ENCODE measurements at regions not wholly inside any gene's neighbourhood (a gene's known extent, or its start where the extent isn't known, plus 50 kb on each side); places are given as distances from the start of the nearest gene placed in this dataset.

DNA sequence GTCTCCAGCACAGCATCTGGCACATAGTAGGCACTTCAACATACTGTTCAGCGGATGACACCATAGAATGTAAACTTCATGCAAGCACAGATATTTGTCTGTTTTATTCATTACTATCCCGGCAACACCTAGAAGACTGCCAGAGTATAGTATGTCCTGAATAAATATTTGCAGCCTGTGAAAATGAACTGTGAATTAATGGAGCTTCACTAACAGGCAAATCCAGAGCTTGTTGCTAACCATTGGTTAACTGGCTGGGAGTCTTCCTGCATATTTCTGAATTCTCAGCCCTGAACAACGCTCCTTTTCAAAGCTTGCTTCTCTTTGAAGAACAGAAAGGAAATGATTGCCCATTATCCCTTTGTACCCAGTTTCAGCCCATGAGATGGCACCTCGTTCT is 243.3 kb upstream of the CRY1 start:
- no peak for DNase-seq (ENCODE audit: low read depth)
- no peak overlapping the region for H3K4me3 ChIP-seq (ENCODE audit: low read depth, low read length)
- TF ChIP-seq, protein P1, sequence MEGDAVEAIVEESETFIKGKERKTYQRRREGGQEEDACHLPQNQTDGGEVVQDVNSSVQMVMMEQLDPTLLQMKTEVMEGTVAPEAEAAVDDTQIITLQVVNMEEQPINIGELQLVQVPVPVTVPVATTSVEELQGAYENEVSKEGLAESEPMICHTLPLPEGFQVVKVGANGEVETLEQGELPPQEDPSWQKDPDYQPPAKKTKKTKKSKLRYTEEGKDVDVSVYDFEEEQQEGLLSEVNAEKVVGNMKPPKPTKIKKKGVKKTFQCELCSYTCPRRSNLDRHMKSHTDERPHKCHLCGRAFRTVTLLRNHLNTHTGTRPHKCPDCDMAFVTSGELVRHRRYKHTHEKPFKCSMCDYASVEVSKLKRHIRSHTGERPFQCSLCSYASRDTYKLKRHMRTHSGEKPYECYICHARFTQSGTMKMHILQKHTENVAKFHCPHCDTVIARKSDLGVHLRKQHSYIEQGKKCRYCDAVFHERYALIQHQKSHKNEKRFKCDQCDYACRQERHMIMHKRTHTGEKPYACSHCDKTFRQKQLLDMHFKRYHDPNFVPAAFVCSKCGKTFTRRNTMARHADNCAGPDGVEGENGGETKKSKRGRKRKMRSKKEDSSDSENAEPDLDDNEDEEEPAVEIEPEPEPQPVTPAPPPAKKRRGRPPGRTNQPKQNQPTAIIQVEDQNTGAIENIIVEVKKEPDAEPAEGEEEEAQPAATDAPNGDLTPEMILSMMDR (IDR thresholded peaks at IDR 0.05; ENCODE audit: insufficient read depth, low read length), result no peak

DNA sequence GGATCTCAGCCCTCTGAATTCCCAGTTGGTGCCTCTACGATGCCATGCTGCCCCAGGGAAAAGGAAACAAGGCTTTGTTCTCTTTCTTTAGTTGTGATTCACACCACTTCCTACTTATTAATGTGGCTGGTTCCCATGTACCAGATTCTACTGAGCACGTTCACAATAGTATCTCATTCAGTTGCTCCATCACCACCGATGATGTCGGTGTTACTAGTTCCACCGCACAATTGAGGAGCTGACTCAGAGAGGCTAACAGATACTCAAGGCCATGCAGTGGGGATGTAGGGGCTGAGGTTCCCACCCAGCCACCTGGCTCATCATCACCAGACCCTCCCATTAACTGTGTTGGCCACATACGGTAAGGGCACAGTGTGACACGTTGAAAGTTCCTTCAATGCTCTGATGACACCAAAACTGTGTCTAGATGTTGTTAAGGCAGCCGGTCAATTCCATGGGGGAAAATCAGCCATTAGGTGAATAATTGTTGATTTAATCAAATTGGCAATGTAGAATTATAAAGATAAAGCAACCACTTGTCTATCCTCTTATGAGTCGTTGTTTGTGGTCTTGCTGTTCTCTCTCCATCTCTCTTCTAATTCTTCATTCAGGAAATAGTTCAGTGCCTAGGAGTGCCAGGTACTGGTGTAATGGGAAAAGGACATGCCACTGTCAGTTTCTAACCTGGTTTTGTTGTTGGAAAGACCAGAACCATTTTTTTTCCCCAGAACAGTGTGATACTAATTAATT is 244.2 kb upstream of the CRY1 start:
- no peak overlapping the region for H3K4me3 ChIP-seq (ENCODE audit: low read depth, low read length)
- TF ChIP-seq, protein P1 (IDR thresholded peaks at IDR 0.05; ENCODE audit: insufficient read depth, low read length), result no peak
- DNase-seq (ENCODE audit: low read depth), result peak; percentile 55

DNA sequence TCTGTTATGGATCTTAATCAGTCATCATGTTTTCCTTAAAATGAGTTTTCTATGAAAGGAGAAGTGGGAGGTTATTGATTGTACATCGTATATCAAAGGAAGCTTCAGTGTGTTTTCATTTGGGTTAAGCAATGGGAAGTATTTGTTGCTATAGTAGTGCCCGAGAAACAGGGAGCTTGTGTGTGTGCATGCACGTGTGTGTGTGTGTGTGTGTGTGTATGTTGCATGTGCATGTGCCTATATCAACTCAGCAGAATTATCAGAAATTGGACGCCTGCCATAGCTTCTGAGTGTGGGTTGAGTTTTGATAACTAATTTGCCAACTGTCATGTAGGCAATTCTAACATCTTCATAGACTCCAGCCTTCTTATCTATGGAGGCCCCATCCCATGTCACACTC is 246.1 kb upstream of the CRY1 start:
- TF ChIP-seq, protein P1 (IDR thresholded peaks at IDR 0.05; ENCODE audit: insufficient read depth, low read length), result no peak
- no peak for DNase-seq (ENCODE audit: low read depth)
- H3K4me3 ChIP-seq (ENCODE audit: low read depth, low read length), result no peak overlapping the region

DNA sequence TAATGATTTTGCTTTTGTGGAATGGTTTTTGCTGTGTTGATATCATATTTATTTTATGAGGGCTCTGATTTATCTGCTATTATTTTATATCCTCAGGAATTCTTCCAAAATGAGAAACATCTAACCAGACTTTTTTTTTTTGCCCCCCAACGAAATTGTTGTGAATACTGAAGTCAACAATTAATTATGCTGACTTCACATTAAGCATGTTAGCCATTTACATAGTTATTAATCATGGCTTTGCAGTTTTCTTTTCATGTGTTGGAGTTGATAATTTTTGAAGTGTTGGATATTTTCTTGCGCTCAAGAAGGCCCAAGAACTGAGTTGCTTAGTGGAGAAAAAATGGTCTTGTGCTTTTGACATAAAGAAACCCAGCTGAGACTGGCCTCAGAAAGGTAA is 246.6 kb upstream of the CRY1 start:
- no peak overlapping the region for H3K4me3 ChIP-seq (ENCODE audit: low read depth, low read length)
- TF ChIP-seq, protein P1 (IDR thresholded peaks at IDR 0.05; ENCODE audit: insufficient read depth, low read length), result no peak
- DNase-seq (ENCODE audit: low read depth), result no peak

DNA sequence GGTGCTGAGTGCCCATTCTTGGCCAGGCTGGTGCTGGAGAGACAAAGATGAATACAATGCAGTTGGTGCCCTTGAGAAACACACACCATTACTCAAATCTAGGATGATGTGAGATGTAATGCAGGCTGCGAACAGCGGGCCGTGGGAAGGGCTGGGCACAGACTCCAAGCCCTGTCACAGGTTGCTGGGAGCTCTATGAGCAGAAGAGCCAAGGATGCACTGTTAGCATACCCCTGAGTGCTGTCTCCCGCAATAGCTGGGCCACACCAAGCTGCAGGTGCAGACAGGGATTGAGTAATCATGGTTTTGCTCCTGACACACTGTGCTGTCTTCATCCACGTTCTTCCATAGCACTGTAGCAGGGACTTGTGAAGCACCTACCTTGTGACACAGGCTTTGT is 247.5 kb upstream of the CRY1 start:
- TF ChIP-seq, protein P1 (IDR thresholded peaks at IDR 0.05; ENCODE audit: insufficient read depth, low read length), result no peak
- H3K4me3 ChIP-seq (ENCODE audit: low read depth, low read length), result no peak overlapping the region
- DNase-seq (ENCODE audit: low read depth), result no peak

DNA sequence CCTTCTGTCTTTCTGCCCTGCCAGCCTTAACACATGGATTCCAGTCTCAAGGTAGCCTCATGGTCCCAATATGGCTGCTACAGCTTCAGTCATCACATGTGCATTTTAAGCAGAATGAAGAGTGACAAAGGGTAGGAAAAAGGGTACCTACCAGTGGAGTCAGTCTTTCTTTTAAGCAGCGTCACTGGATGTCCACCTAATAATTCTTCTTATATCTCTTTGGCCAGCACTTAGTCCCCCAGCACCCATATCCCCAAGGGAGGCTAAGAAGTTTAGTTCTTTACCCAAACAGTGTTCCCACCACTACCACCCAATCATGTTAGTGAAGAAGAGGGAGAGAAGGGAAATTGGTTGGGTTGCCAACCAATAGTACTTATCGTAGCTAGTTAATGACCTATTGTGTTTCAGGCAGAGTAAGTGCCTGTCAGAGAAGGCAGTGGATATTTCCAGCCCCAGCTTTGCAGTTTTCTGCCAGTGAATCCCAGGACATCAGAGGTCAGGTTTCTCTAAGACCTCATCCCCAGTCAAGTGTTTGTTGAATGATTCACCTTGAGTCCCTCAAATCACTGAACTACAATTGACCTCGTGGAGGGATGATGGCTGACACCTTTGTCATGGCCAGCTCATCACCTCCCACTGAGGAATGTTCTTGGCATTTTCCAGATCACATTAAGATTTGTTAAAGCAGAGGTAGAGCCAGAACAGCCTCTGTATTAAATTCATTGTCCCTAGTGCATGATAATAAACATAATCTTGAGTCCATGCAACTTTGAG is 250.9 kb upstream of the CRY1 start:
- H3K4me3 ChIP-seq (ENCODE audit: low read depth, low read length), result no peak overlapping the region
- DNase-seq (ENCODE audit: low read depth), result peak; percentile 58
- TF ChIP-seq, protein P1 (IDR thresholded peaks at IDR 0.05; ENCODE audit: insufficient read depth, low read length), result no peak
